Erythroblast (primary cell): ENCODE measurements at regions not wholly inside any gene's neighbourhood (a gene's known extent, or its start where the extent isn't known, plus 50 kb on each side); places are given as distances from the start of the nearest gene placed in this dataset.

Experiments
- DNase-seq, 2 experiments: peaks; one replicate each; lab custom pipeline; 2025; lab: John Stamatoyannopoulos, UW
- GATA1 ChIP-seq: IDR thresholded peaks from 2 replicates; pipeline ENCODE4 v1.6.1; 2011; ENCODE audit warnings: low read depth, mild to moderate bottlenecking, control low read depth, low read length, moderate library complexity
- POLR2A ChIP-seq: IDR thresholded peaks from 2 replicates; pipeline ENCODE4 v1.6.1; 2011; ENCODE audit warnings: mild to moderate bottlenecking, low read length

- TF ChIP-seq GATA1 = no peak
- TF ChIP-seq POLR2A = no peak
- DNase-seq = no peak
Measured at GRCh38 chr3:127033171-127033570, 50.3 kb downstream of the PLXNA1 start.

- DNase-seq = no peak
- no peak for TF ChIP-seq POLR2A
Measured at GRCh38 chr3:127033786-127034185, 50.9 kb downstream of the PLXNA1 start.

DNA sequence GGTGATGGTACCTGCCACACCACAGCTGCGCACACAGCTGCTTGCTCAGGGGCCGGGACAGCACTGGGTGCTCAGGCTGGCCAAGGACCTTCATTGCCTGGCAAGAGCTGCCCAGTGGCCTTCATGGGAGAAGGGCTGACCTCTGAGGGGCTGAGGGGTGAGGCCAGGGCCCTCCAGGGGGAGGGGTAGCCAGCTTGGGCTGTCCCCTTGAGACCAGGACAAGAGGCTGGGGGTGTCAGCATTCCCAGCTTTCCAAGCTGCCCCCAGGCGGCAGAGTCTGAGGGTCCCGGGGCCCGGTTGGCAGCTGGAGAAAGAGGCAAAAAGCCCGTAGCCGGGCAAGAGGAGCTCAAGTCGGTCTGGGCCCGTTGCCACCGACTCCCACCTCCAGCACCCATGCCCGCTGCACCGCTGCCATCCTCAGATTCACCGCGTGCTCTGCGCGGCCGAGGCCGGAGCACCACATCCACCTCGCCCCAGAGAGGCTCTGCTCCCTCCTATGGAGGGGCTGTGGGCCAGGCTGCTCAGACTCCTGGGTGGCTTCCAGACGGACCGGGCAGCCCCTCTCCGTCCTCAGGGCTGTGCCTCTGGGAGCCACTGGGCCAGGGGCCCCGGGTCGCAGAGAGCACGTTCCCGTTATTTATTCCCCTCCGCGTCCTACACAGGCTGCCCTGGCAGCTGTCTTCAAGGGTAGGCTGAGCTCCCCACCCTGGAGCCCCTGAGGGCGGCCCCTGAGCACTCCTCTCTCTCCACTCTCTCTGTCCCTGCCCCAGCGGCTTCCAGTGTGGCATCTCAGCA, 51.5 kb downstream of the PLXNA1 start:
- TF ChIP-seq POLR2A (no peak), GATA1 (no peak)
- DNase-seq = no peak

GRCh38 chr3:127034990-127035652, 52.2 kb downstream of the PLXNA1 start:
- no peak for DNase-seq
- TF ChIP-seq GATA1 = no peak
- no peak for TF ChIP-seq POLR2A

DNA sequence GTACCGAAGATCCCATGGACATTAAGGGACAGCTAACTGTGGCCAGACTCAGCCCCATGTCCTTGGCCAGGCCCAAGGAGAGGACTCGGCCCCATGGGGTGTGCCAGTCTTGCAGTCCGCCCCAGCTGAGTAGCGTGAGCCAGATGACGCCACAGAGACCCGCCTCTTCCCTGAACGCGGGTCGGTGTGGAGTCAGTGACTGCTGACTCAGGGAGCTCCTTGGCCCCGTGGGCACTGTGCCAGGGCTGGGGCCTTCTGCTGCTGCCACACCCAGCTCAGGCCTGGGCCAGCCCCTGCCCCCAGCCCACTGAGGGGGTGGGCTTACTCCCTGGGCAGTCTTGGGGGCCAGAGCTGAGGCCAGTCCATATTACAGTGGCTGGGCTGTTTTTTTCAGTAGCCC, 52.8 kb downstream of the PLXNA1 start:
- TF ChIP-seq POLR2A (no peak), GATA1 (no peak)
- DNase-seq = peak; percentile 92 to 94

DNA sequence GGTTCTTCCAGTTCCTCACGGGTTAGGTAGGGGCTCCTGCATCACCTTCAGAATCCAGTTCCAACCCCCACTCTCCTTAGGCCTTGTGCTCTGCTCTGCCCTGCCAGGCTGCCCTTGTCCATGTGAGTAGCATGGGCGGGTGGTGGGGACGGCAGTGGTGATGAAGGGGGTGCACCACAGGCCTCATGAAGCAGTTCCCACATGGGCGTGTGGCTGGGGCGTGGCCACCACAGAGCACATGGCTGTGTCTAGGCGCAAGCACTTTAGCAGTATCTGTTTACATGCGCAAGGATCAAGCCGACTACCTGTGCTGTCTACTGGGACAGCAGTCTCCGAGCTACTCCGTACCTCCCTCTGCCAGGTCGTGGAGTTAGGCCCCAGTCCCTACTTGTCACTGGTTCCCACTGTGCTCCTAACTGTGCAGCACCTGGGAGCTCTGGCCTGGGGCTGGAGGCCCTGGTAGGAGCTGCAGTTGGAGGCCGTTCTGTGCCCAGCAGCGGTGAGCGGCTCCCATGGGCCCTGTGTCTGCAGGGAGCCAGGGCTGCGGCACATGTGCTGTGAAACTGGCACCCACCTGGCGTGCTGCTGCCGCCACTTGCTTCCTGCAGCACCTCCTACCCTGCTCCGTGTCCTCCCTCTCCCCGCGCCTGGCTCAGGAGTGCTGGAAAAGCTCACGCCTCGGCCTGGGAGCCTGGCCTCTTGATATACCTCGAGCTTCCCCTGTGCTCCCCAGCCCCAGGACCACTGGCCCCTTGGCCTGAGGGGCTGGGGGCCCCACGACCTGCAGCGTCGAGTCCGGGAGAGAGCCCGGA, 53.5 kb downstream of the PLXNA1 start:
- TF ChIP-seq POLR2A (no peak), GATA1 (no peak)
- DNase-seq = peak; percentile 58 to 60

DNA sequence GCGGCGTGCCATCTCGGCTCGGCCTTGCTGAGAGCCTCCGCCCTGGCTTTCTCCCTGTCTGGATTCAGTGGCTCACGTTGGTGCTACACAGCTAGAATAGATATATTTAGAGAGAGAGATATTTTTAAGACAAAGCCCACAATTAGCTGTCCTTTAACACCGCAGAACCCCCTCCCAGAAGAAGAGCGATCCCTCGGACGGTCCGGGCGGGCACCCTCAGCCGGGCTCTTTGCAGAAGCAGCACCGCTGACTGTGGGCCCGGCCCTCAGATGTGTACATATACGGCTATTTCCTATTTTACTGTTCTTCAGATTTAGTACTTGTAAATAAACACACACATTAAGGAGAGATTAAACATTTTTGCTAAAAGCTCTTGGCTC, 54.1 kb downstream of the PLXNA1 start:
- no peak for TF ChIP-seq GATA1
- no peak for TF ChIP-seq POLR2A
- DNase-seq = no peak

DNA sequence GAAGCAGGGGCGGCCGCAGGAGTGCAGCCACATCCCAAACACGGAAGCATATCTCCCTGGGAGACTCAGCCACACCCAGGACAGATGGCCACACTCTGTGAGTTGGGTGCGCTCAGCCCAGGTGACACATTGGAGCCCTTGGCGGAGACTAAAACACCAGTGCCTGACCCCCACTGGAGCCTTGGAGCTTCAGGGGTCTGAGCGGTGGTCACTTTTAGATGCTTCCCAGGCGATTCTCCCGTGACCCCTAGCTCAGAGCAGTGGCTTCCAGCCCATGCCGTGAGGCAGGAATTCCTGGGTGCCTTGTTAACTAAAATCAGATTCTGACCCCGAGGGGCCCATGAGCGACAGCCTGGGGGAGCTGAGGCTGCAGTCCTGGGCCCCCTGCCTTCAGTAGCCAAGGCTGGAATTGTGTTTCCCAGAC, 54.5 kb downstream of the PLXNA1 start:
- TF ChIP-seq POLR2A = no peak
- TF ChIP-seq GATA1 = no peak
- DNase-seq = no peak

GRCh38 chr3:127037971-127038446, 55.1 kb downstream of the PLXNA1 start:
- TF ChIP-seq GATA1 (no peak), POLR2A (no peak)
- DNase-seq = no peak

- TF ChIP-seq POLR2A (no peak), GATA1 (no peak)
- DNase-seq = no peak
Measured at GRCh38 chr3:127038466-127038865, 55.6 kb downstream of the PLXNA1 start.

DNA sequence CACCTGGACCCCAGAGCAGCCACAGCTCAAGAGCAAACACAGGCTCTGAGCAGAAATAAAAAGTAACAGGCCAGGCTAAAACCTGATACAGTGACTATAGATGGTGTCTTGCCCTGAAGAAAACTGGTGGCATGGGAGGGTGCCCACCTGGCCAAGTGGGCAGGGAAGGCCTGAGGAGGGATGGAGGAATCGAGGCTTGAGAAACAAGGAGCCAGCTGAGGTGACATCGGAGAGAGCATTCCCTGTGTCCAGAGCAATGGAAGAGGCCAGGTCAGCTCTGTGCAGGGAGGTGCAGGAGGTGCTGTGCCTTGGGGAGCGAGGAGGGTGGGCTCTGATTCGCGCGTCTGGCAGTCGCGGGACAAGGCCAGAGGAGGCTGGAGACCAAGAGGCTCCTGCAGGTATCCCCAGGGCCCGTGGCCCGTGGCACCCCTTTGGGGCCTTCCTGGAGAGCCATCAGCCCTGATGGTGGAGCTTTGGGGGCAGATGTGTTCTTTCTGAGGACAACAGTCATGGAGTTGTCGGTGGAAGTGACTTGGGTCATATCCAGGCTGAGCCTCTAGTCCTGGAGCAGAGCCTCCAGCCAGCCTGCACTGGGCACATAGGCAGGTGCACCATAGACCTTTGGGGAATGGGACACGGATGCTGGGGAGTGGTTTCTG, 56.1 kb downstream of the PLXNA1 start:
- TF ChIP-seq GATA1 (no peak), POLR2A (no peak)
- DNase-seq = no peak

DNA sequence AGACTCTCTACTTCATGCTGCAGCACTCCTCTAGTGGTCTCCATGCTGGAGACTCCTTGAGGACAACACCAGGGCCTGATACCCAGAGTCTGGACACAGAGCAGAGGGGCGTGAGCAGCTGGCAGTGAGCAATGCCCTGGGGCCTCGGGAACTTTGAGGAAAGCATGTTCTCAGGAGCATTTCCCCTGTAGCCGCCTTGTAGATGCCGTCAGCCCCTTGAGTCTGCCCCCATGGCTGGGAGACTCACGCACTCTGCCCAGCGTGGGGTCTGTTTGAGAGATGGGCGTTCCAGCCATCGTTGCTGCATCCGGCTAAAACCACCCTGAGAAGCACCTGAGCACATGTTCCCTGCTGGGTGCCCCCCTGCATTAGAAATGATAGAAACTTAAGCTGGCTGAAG, 56.8 kb downstream of the PLXNA1 start:
- no peak for DNase-seq
- TF ChIP-seq POLR2A = no peak
- no peak for TF ChIP-seq GATA1

- DNase-seq = no peak
- TF ChIP-seq POLR2A = no peak
- no peak for TF ChIP-seq GATA1
Measured at GRCh38 chr3:127040216-127040615, 57.3 kb downstream of the PLXNA1 start.
